GM21390 (cell line): ENCODE measurements at regions not wholly inside any gene's neighbourhood (a gene's known extent, or its start where the extent isn't known, plus 50 kb on each side); places are given as distances from the start of the nearest gene placed in this dataset.

Source experiments
- ATAC-seq: cut with Tn5 transposase; IDR thresholded peaks from one replicate; pipeline ENCODE4 v1.9.1; 2021; ENCODE audit not compliant: unreplicated experiment

DNA sequence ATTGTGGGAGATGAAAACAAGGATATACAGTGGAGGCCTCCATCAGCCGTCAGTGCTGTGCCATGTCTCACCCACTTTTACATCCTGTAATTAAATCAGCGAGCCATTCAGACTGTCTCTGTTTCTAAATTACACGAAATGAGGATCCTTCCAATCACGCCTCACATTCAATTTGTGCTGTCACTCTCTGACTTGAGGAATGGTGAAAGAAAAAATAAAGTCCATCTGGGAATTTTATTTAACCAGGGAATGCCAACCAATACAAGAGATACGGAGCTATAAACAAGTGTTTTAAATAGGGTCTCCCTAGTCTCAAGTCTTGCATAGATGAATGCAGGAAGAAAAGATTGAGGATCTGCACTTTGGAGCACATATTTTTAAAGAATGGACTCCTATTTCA lies 72.8 kb downstream of the CMPK2 start:
- no peak for ATAC-seq

DNA sequence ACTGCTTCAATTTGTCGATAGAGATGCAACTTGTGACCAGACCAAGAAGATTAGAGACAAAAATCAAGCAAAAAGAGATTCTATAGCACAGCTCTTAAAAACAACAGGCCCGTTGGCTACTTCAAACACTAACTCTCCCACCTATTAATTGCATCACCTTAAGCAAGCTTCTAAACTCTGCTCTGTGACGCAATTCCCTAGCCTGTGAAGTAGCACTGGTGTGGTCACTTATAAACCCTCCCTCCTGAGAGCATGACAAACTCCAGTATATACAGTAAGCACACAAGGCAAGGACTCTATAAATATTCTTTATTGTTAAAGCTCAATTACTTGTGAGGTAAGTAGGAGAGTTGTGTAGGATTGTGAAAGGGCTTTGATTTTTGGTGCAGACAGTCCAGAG lies 72.3 kb downstream of the CMPK2 start:
- no peak for ATAC-seq

DNA sequence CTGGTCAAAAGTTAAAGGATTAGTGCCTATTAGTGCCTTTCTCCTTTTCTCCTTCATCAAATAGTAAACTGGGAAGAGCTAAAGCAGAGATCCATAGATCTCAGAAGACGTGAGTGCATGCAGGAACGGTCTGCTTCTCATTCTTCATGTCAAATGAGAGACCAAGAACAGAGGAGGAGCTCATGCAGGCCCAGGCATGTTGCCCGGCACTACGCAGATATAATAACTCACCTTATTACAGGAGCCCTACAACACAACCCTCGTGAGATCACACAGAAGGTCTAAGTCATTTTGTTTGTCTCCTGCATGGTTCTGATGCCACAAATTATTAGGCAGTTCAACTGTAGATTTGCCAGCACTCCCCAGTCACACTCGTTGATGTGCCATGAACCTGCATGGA lies 71.8 kb downstream of the CMPK2 start:
- ATAC-seq: no peak

DNA sequence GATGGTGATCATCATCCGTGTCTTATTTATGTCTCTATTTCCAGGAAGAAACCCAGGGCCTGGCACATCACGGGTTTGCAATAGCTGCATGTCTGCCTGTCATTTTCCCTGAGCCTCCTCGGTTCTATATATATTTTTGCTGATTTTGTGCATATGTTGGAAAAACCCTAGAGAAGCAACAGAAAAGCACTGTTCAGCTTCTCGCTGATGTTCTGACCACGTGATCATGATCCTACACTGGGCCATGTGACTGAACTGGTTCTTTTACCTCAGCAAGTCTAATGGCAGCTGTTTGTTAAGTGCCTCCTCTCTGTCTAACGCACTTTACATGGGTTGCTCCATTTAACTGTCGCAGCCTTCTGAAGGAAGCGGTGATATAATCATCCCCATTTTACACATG lies 71.3 kb downstream of the CMPK2 start:
- no peak for ATAC-seq
